GM19023 (cell line): ENCODE measurements at regions not wholly inside any gene's neighbourhood (a gene's known extent, or its start where the extent isn't known, plus 50 kb on each side); places are given as distances from the start of the nearest gene placed in this dataset.
"Not testable (repeated sequence)": the region's sequence is repeated elsewhere in the genome, so short reads cannot be mapped to it uniquely, and the experiment has no call there.

Experiments used
- ATAC-seq: cut with Tn5 transposase; IDR thresholded peaks from one replicate; pipeline ENCODE4 v1.9.1; 2021; ENCODE audit warnings: mild to moderate bottlenecking, moderate library complexity; ENCODE audit not compliant: unreplicated experiment

- no peak for ATAC-seq
Observed at GRCh38 chr6:23611776-23612381, 514.1 kb upstream of the NRSN1 start.

GRCh38 chr6:23618366-23618765 is 507.6 kb upstream of the NRSN1 start:
- no peak for ATAC-seq

GRCh38 chr6:23620911-23621401 is 505.1 kb upstream of the NRSN1 start:
- ATAC-seq, result no peak

GRCh38 chr6:23630726-23631635 is 495.0 kb upstream of the NRSN1 start:
- ATAC-seq, result no peak

- no peak for ATAC-seq
Observed at GRCh38 chr6:23633996-23634395, 492.0 kb upstream of the NRSN1 start.

- no peak for ATAC-seq
Observed at GRCh38 chr6:23635150-23635549, 490.9 kb upstream of the NRSN1 start.

GRCh38 chr6:23637296-23637695 is 488.7 kb upstream of the NRSN1 start:
- ATAC-seq, result no peak

- ATAC-seq, result no peak
Observed at GRCh38 chr6:23642849-23643248, 483.2 kb upstream of the NRSN1 start.

- ATAC-seq, result no peak
Observed at GRCh38 chr6:23647045-23647444, 479.0 kb upstream of the NRSN1 start.

- ATAC-seq, result no peak
Observed at GRCh38 chr6:23650676-23651075, 475.3 kb upstream of the NRSN1 start.

- no peak for ATAC-seq
Observed at GRCh38 chr6:23654745-23655144, 471.3 kb upstream of the NRSN1 start.

- ATAC-seq, result no peak
Observed at GRCh38 chr6:23655525-23655924, 470.5 kb upstream of the NRSN1 start.

- ATAC-seq, result no peak
Observed at GRCh38 chr6:23656255-23657194, 469.5 kb upstream of the NRSN1 start.

- ATAC-seq, result no peak
Observed at GRCh38 chr6:23659125-23659524, 466.9 kb upstream of the NRSN1 start.

- ATAC-seq, result no peak
Observed at GRCh38 chr6:23661549-23661948, 464.5 kb upstream of the NRSN1 start.

- no peak for ATAC-seq
Observed at GRCh38 chr6:23663096-23663495, 462.9 kb upstream of the NRSN1 start.

- ATAC-seq, result no peak
Observed at GRCh38 chr6:23663652-23664051, 462.4 kb upstream of the NRSN1 start.

GRCh38 chr6:23665911-23666310 is 460.1 kb upstream of the NRSN1 start:
- not testable (repeated sequence) for ATAC-seq

- ATAC-seq, result no peak
Observed at GRCh38 chr6:23672737-23673136, 453.3 kb upstream of the NRSN1 start.

- ATAC-seq, result no peak
Observed at GRCh38 chr6:23678626-23679025, 447.4 kb upstream of the NRSN1 start.

- no peak for ATAC-seq
Observed at GRCh38 chr6:23681743-23682142, 444.3 kb upstream of the NRSN1 start.
